ENCODE measurements at regions not wholly inside any gene's neighbourhood (a gene's known extent, or its start where the extent isn't known, plus 50 kb on each side); places are given as distances from the start of the nearest gene placed in this dataset.

GRCh38 chr12:115470526-115470925 is 786.6 kb upstream of the TBX3 start:
- TF ChIP-seq YY1 (IDR thresholded peaks at IDR 0.05; ENCODE audit: low read depth): no peak
- TF ChIP-seq TCF12 (IDR thresholded peaks at IDR 0.05; ENCODE audit: low read depth): no peak
- no peak for TF ChIP-seq FOXM1 (IDR thresholded peaks at IDR 0.05; ENCODE audit: borderline replicate concordance, low read depth)
- no peak for TF ChIP-seq TEAD4 (IDR thresholded peaks at IDR 0.05)
- no peak for TF ChIP-seq ZBTB7A (IDR thresholded peaks at IDR 0.05; ENCODE audit: low read depth)

- TF ChIP-seq MAX (IDR thresholded peaks at IDR 0.05): no peak
- no peak for TF ChIP-seq RAD21 (IDR thresholded peaks at IDR 0.05; ENCODE audit: low read depth)
- TF ChIP-seq TEAD4 (IDR thresholded peaks at IDR 0.05): no peak
- TF ChIP-seq NFIC (IDR thresholded peaks at IDR 0.05): no peak
- TF ChIP-seq YY1 (IDR thresholded peaks at IDR 0.05; ENCODE audit: low read depth): no peak
- no peak for TF ChIP-seq EP300 (IDR thresholded peaks at IDR 0.05; ENCODE audit: borderline replicate concordance)
- no peak for TF ChIP-seq USF1 (IDR thresholded peaks at IDR 0.05)
- no peak for TF ChIP-seq FOXM1 (IDR thresholded peaks at IDR 0.05; ENCODE audit: borderline replicate concordance, low read depth)
- TF ChIP-seq TCF12 (IDR thresholded peaks at IDR 0.05; ENCODE audit: low read depth): no peak
- no peak for TF ChIP-seq CREB1 (IDR thresholded peaks at IDR 0.05; ENCODE audit: low read depth)
- TF ChIP-seq EGR1 (IDR thresholded peaks at IDR 0.05): no peak
Observed at GRCh38 chr12:115468087-115468510, 784.1 kb upstream of the TBX3 start.

GRCh38 chr12:115467531-115467930 is 783.6 kb upstream of the TBX3 start:
- no peak for TF ChIP-seq EP300 (IDR thresholded peaks at IDR 0.05; ENCODE audit: borderline replicate concordance)
- no peak for TF ChIP-seq REST (IDR thresholded peaks at IDR 0.05; ENCODE audit: low read depth)
- TF ChIP-seq ZBTB7A (IDR thresholded peaks at IDR 0.05; ENCODE audit: low read depth): no peak
- no peak for TF ChIP-seq NFIC (IDR thresholded peaks at IDR 0.05)
- TF ChIP-seq TCF12 (IDR thresholded peaks at IDR 0.05; ENCODE audit: low read depth): no peak
- no peak for TF ChIP-seq USF1 (IDR thresholded peaks at IDR 0.05)
- TF ChIP-seq RAD21 (IDR thresholded peaks at IDR 0.05; ENCODE audit: low read depth): no peak
- TF ChIP-seq FOXM1 (IDR thresholded peaks at IDR 0.05; ENCODE audit: borderline replicate concordance, low read depth): no peak
- TF ChIP-seq TEAD4 (IDR thresholded peaks at IDR 0.05): no peak

GRCh38 chr12:115466076-115466475 is 782.1 kb upstream of the TBX3 start:
- no peak for TF ChIP-seq ZBTB7A (IDR thresholded peaks at IDR 0.05; ENCODE audit: low read depth)
- no peak for TF ChIP-seq CEBPB (IDR thresholded peaks at IDR 0.05)
- no peak for TF ChIP-seq NFIC (IDR thresholded peaks at IDR 0.05)
- TF ChIP-seq REST (IDR thresholded peaks at IDR 0.05; ENCODE audit: low read depth): no peak

- TF ChIP-seq CREB1 (IDR thresholded peaks at IDR 0.05; ENCODE audit: low read depth): no peak
- no peak for TF ChIP-seq CEBPB (IDR thresholded peaks at IDR 0.05)
- TF ChIP-seq EP300 (IDR thresholded peaks at IDR 0.05; ENCODE audit: borderline replicate concordance): no peak
- TF ChIP-seq TAF1 (IDR thresholded peaks at IDR 0.05; ENCODE audit: low read depth): no peak
- no peak for TF ChIP-seq TEAD4 (IDR thresholded peaks at IDR 0.05)
- TF ChIP-seq FOXM1 (IDR thresholded peaks at IDR 0.05; ENCODE audit: borderline replicate concordance, low read depth): no peak
Observed at GRCh38 chr12:115464661-115465060, 780.7 kb upstream of the TBX3 start.

- TF ChIP-seq REST (IDR thresholded peaks at IDR 0.05; ENCODE audit: low read depth): no peak
- no peak for TF ChIP-seq YY1 (IDR thresholded peaks at IDR 0.05; ENCODE audit: low read depth)
- no peak for TF ChIP-seq TEAD4 (IDR thresholded peaks at IDR 0.05)
- no peak for TF ChIP-seq TCF12 (IDR thresholded peaks at IDR 0.05; ENCODE audit: low read depth)
- TF ChIP-seq FOXM1 (IDR thresholded peaks at IDR 0.05; ENCODE audit: borderline replicate concordance, low read depth): no peak
- no peak for TF ChIP-seq EP300 (IDR thresholded peaks at IDR 0.05; ENCODE audit: borderline replicate concordance)
- TF ChIP-seq RAD21 (IDR thresholded peaks at IDR 0.05; ENCODE audit: low read depth): no peak
- TF ChIP-seq TAF1 (IDR thresholded peaks at IDR 0.05; ENCODE audit: low read depth): no peak
- no peak for TF ChIP-seq EGR1 (IDR thresholded peaks at IDR 0.05)
- no peak for TF ChIP-seq CREB1 (IDR thresholded peaks at IDR 0.05; ENCODE audit: low read depth)
- TF ChIP-seq CEBPB (IDR thresholded peaks at IDR 0.05): no peak
- TF ChIP-seq USF1 (IDR thresholded peaks at IDR 0.05): no peak
Observed at GRCh38 chr12:115464111-115464581, 780.2 kb upstream of the TBX3 start.
